ENCODE measurements at regions not wholly inside any gene's neighbourhood (a gene's known extent, or its start where the extent isn't known, plus 50 kb on each side); places are given as distances from the start of the nearest gene placed in this dataset.
"Not testable (repeated sequence)": the region's sequence is repeated elsewhere in the genome, so short reads cannot be mapped to it uniquely, and the experiment has no call there.

DNA sequence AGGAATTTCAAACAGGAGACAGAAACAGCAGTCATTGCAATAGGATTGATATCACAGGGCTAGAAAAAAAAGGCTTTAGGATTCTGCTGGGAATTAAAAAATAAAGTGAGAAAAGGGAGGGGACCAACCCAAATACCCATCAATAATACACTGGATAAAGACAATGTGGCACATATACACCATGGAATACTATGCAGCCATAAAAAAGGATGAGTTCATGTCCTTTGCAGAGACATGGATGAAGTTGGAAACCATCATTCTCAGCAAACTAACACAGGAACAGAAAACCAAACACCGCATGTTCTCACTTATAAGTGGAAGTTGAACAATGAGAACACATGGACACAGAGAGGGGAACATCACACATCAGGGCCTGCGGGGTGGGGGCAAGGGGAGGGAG, 86.9 kb upstream of the ODAD2 start:
- not testable (repeated sequence) for H2BK15ac ChIP-seq (ENCODE audit: low read length); H3K4me2 ChIP-seq (ENCODE audit: insufficient read depth, low read length, poor library complexity, severe bottlenecking); H4K91ac ChIP-seq (ENCODE audit: low read depth, low read length, poor library complexity); H2BK120ac ChIP-seq (ENCODE audit: low read depth, low read length); H3K18ac ChIP-seq (ENCODE audit: low read length); H2BK5ac ChIP-seq (ENCODE audit: low read length); H2AFZ ChIP-seq (ENCODE audit: low read length); H3K9ac ChIP-seq (ENCODE audit: low read depth, low read length, poor library complexity); H3K4me3 ChIP-seq (ENCODE audit: low read length in 2 of 2); H3K4ac ChIP-seq (ENCODE audit: low read length); DNase-seq (ENCODE audit: low spot score); H3K79me1 ChIP-seq (ENCODE audit: low read depth, low read length); H3K27me3 ChIP-seq (ENCODE audit: control insufficient read depth in 3 of 3, insufficient read depth in 3 of 3, low read depth in 1 of 3, low read length in 3 of 3); H3K27ac ChIP-seq (replicated peaks; ENCODE audit: low read length); H2AK5ac ChIP-seq (ENCODE audit: low read depth, low read length); H3K14ac ChIP-seq (ENCODE audit: low read length); H2BK12ac ChIP-seq (ENCODE audit: low read length); H3K23ac ChIP-seq (ENCODE audit: low read depth, low read length, poor library complexity); H3K9me3 ChIP-seq (replicated peaks in 1 of 2; ENCODE audit: control insufficient read depth in 2 of 2, insufficient read depth in 1 of 2, low read depth in 1 of 2, low read length in 2 of 2); H3K4me1 ChIP-seq (ENCODE audit: control insufficient read depth in 2 of 2, insufficient read depth in 1 of 2, low read depth in 1 of 2, low read length in 2 of 2); H4K8ac ChIP-seq (ENCODE audit: low read depth, low read length); H3K36me3 ChIP-seq (replicated peaks in 1 of 2; ENCODE audit: control insufficient read depth in 2 of 2, insufficient read depth in 2 of 2, low read length in 2 of 2)
- no CpG with 5 or more reads among the region's 2 CpGs for WGBS, 2 donors (ENCODE audit: extremely low coverage in 2 of 2, insufficient read length in 2 of 2, insufficient replicate concordance in 1 of 2)

DNA sequence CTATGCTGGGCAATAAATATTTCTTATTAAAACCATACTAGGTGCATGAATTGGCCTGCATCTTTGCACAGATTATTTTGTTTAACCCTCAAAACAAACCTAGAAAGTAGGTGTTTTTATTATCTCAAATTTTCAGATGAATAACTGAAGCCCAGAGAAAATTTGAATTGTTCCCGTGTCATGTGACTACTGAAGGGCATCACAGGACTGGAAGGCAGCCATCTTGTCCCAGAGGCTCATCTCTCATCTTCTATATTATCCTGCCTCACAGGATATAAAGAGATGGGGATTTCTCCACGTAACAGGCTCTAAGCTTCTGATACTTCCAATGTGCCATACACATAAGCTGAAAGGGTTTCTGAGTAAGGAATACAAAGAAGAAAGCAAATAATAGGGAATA, 84.0 kb upstream of the ODAD2 start:
- no peak overlapping the region for H4K8ac ChIP-seq (ENCODE audit: low read depth, low read length)
- H3K27me3 ChIP-seq (ENCODE audit: control insufficient read depth in 3 of 3, insufficient read depth in 3 of 3, low read depth in 1 of 3, low read length in 3 of 3) = no peaks in the 10 kb centered on the region
- no peaks in the 10 kb centered on the region for H3K36me3 ChIP-seq (replicated peaks in 1 of 2; ENCODE audit: control insufficient read depth in 2 of 2, insufficient read depth in 2 of 2, low read length in 2 of 2)
- no peak overlapping the region for H2BK12ac ChIP-seq (ENCODE audit: low read length)
- no peak overlapping the region for H3K14ac ChIP-seq (ENCODE audit: low read length)
- WGBS, 2 donors (ENCODE audit: extremely low coverage in 2 of 2, insufficient read length in 2 of 2, insufficient replicate concordance in 1 of 2) = no CpG with 5 or more reads among the region's 2 CpGs
- H3K4me3 ChIP-seq (ENCODE audit: low read length in 2 of 2) = no peak overlapping the region
- H3K4me2 ChIP-seq (ENCODE audit: insufficient read depth, low read length, poor library complexity, severe bottlenecking) = no peak overlapping the region
- H3K18ac ChIP-seq (ENCODE audit: low read length) = no peak overlapping the region
- H4K91ac ChIP-seq (ENCODE audit: low read depth, low read length, poor library complexity) = no peak overlapping the region
- H3K27ac ChIP-seq (replicated peaks; ENCODE audit: low read length) = no peak overlapping the region
- H2AK5ac ChIP-seq (ENCODE audit: low read depth, low read length) = no peak overlapping the region
- H3K4ac ChIP-seq (ENCODE audit: low read length) = no peak overlapping the region
- H2AFZ ChIP-seq (ENCODE audit: low read length) = peak overlapping the region; percentile 41
- no peak overlapping the region for H3K23ac ChIP-seq (ENCODE audit: low read depth, low read length, poor library complexity)
- no peak for DNase-seq (ENCODE audit: low spot score)
- H3K79me1 ChIP-seq (ENCODE audit: low read depth, low read length) = no peaks in the 10 kb centered on the region
- H2BK120ac ChIP-seq (ENCODE audit: low read depth, low read length) = no peak overlapping the region
- H3K9me3 ChIP-seq (replicated peaks in 1 of 2; ENCODE audit: control insufficient read depth in 2 of 2, insufficient read depth in 1 of 2, low read depth in 1 of 2, low read length in 2 of 2) = no peaks in the 10 kb centered on the region
- no peak overlapping the region for H3K9ac ChIP-seq (ENCODE audit: low read depth, low read length, poor library complexity)
- peaks cover 0 to 2% of the 10 kb centered on the region in 2 donors for H3K4me1 ChIP-seq (ENCODE audit: control insufficient read depth in 2 of 2, insufficient read depth in 1 of 2, low read depth in 1 of 2, low read length in 2 of 2)
- no peak overlapping the region for H2BK5ac ChIP-seq (ENCODE audit: low read length)
- H2BK15ac ChIP-seq (ENCODE audit: low read length) = no peak overlapping the region

DNA sequence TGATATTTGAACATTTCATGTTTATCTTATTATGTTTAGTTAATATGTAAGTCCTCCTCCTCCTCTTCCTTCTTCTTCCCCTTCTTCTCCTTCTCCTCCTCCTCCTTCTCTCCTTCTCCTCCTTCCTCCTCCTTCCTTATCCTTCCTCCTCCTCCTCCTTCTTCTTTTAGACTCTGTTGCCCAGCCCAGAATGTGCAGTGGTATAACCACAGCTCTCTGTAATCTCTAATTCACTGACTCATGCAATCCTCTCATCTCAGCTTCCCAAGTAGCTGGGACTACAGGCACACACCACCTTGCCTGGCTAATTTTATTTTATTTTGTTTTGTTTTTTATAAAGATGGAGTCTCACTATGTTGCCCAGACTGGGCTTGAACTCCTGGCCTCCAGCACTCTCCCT, 83.4 kb upstream of the ODAD2 start:
- no peak for DNase-seq (ENCODE audit: low spot score)
- H3K14ac ChIP-seq (ENCODE audit: low read length) = no peak overlapping the region
- H3K9me3 ChIP-seq (replicated peaks in 1 of 2; ENCODE audit: control insufficient read depth in 2 of 2, insufficient read depth in 1 of 2, low read depth in 1 of 2, low read length in 2 of 2) = no peaks in the 10 kb centered on the region

DNA sequence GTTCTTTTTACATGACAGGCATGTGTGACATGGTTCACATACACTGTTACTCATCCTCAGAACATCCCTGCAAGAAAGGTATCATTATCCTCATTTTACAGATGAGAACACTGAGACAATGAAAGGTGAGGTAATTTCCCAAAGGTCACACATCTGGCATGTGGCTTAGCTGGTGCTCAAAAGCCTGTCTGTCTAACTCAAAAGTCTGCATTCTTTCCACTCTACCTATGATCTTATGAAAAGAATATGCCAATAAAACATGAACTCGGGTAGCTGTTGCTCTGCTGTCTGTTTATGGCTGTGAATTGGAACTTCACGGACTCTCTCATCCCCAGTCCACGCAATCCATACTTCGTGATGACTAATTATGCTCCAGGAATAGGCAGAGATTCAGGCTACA, 79.0 kb upstream of the ODAD2 start:
- no peaks in the 10 kb centered on the region for H3K79me1 ChIP-seq (ENCODE audit: low read depth, low read length)
- no peaks in the 10 kb centered on the region for H3K27me3 ChIP-seq (ENCODE audit: control insufficient read depth in 3 of 3, insufficient read depth in 3 of 3, low read depth in 1 of 3, low read length in 3 of 3)
- H3K36me3 ChIP-seq (replicated peaks in 1 of 2; ENCODE audit: control insufficient read depth in 2 of 2, insufficient read depth in 2 of 2, low read length in 2 of 2) = no peaks in the 10 kb centered on the region
- peak; percentile 4 for DNase-seq (ENCODE audit: low spot score)
- H3K4me2 ChIP-seq (ENCODE audit: insufficient read depth, low read length, poor library complexity, severe bottlenecking) = no peak overlapping the region
- no peak overlapping the region for H2BK120ac ChIP-seq (ENCODE audit: low read depth, low read length)
- H3K9me3 ChIP-seq (replicated peaks in 1 of 2; ENCODE audit: control insufficient read depth in 2 of 2, insufficient read depth in 1 of 2, low read depth in 1 of 2, low read length in 2 of 2) = peaks cover 0 to 3% of the 10 kb centered on the region in 2 donors
- no peaks in the 10 kb centered on the region for H3K4me1 ChIP-seq (ENCODE audit: control insufficient read depth in 2 of 2, insufficient read depth in 1 of 2, low read depth in 1 of 2, low read length in 2 of 2)
- H2BK12ac ChIP-seq (ENCODE audit: low read length) = no peak overlapping the region
- no peak overlapping the region for H3K4me3 ChIP-seq (ENCODE audit: low read length in 2 of 2)
- H3K18ac ChIP-seq (ENCODE audit: low read length) = no peak overlapping the region
- no peak overlapping the region for H2BK5ac ChIP-seq (ENCODE audit: low read length)
- H2AK5ac ChIP-seq (ENCODE audit: low read depth, low read length) = no peak overlapping the region
- no peak overlapping the region for H3K14ac ChIP-seq (ENCODE audit: low read length)
- WGBS, 2 donors (ENCODE audit: extremely low coverage in 2 of 2, insufficient read length in 2 of 2, insufficient replicate concordance in 1 of 2) = no CpG with 5 or more reads among the region's 4 CpGs
- no peak overlapping the region for H4K8ac ChIP-seq (ENCODE audit: low read depth, low read length)
- no peak overlapping the region for H3K27ac ChIP-seq (replicated peaks; ENCODE audit: low read length)
- no peak overlapping the region for H3K4ac ChIP-seq (ENCODE audit: low read length)
- H4K91ac ChIP-seq (ENCODE audit: low read depth, low read length, poor library complexity) = no peak overlapping the region
- no peak overlapping the region for H3K23ac ChIP-seq (ENCODE audit: low read depth, low read length, poor library complexity)
- no peak overlapping the region for H2AFZ ChIP-seq (ENCODE audit: low read length)
- H3K9ac ChIP-seq (ENCODE audit: low read depth, low read length, poor library complexity) = no peak overlapping the region
- no peak overlapping the region for H2BK15ac ChIP-seq (ENCODE audit: low read length)

More for the DNA sequence above, 83.4 kb upstream of the ODAD2 start:
- Histone ChIP-seq H3K27me3 (ENCODE audit: control insufficient read depth in 3 of 3, insufficient read depth in 3 of 3, low read depth in 1 of 3, low read length in 3 of 3) (no peaks in the 10 kb centered on the region), H4K8ac (ENCODE audit: low read depth, low read length) (no peak overlapping the region), H3K18ac (ENCODE audit: low read length) (no peak overlapping the region), H2BK12ac (ENCODE audit: low read length) (no peak overlapping the region), H2BK15ac (ENCODE audit: low read length) (no peak overlapping the region), H3K4me3 (ENCODE audit: low read length in 2 of 2) (no peak overlapping the region), H2BK5ac (ENCODE audit: low read length) (no peak overlapping the region), H2AK5ac (ENCODE audit: low read depth, low read length) (no peak overlapping the region), H3K27ac (replicated peaks; ENCODE audit: low read length) (no peak overlapping the region), H3K23ac (ENCODE audit: low read depth, low read length, poor library complexity) (no peak overlapping the region), H2BK120ac (ENCODE audit: low read depth, low read length) (no peak overlapping the region), H2AFZ (ENCODE audit: low read length) (no peak overlapping the region), H3K4ac (ENCODE audit: low read length) (no peak overlapping the region), H3K79me1 (ENCODE audit: low read depth, low read length) (no peaks in the 10 kb centered on the region), H3K4me1 (ENCODE audit: control insufficient read depth in 2 of 2, insufficient read depth in 1 of 2, low read depth in 1 of 2, low read length in 2 of 2) (peaks cover 0 to 2% of the 10 kb centered on the region in 2 donors), H3K4me2 (ENCODE audit: insufficient read depth, low read length, poor library complexity, severe bottlenecking) (no peak overlapping the region), H3K9ac (ENCODE audit: low read depth, low read length, poor library complexity) (no peak overlapping the region), H4K91ac (ENCODE audit: low read depth, low read length, poor library complexity) (no peak overlapping the region), H3K36me3 (replicated peaks in 1 of 2; ENCODE audit: control insufficient read depth in 2 of 2, insufficient read depth in 2 of 2, low read length in 2 of 2) (no peaks in the 10 kb centered on the region)
